ENCODE measurements at regions not wholly inside any gene's neighbourhood (a gene's known extent, or its start where the extent isn't known, plus 50 kb on each side); places are given as distances from the start of the nearest gene placed in this dataset.

- ChIA-PET POLR2A (ENCODE audit: unreplicated experiment) (no interaction called here), CTCF (no interaction called here)
- no peaks in the 10 kb centered on the region for H3K79me2 ChIP-seq (ENCODE audit: low read length)
- no peak for ATAC-seq
- TF ChIP-seq EZH2phosphoT487 (IDR thresholded peaks at IDR 0.05; ENCODE audit: borderline replicate concordance, low read length) (no peak), CTCF (conservative IDR thresholded peaks at IDR 0.05; ENCODE audit: low read depth, low read length) (no peak), EZH2 (IDR thresholded peaks at IDR 0.05; ENCODE audit: low read length, unreplicated experiment) (no peak)
- no peaks in the 10 kb centered on the region for H4K20me1 ChIP-seq (ENCODE audit: low read length)
- H3K4me1 ChIP-seq (ENCODE audit: insufficient read depth, low read length) = no peaks in the 10 kb centered on the region
- intact Hi-C loops (cut with micrococcal nuclease) = no loop called here
- no peaks in the 10 kb centered on the region for H3K27me3 ChIP-seq (ENCODE audit: low read length)
- DNase-seq = no peak
- no peaks in the 10 kb centered on the region for H3K9me3 ChIP-seq (ENCODE audit: low read length)
- H3F3A ChIP-seq (ENCODE audit: low read length, unreplicated experiment) = no peaks in the 10 kb centered on the region
- no TSS peak for BruUV-seq (replicated peaks)
- no peak overlapping the region for H3K27ac ChIP-seq (ENCODE audit: low read length)
- H3K36me3 ChIP-seq (ENCODE audit: low read depth, low read length) = no peaks in the 10 kb centered on the region
- no peak overlapping the region for H2AFZ ChIP-seq (ENCODE audit: low read length)
- H3K9ac ChIP-seq (ENCODE audit: low read length) = no peak overlapping the region
- no peaks in the 10 kb centered on the region for H3K9me2 ChIP-seq (replicated peaks; ENCODE audit: low read length)
- H3K4me2 ChIP-seq (ENCODE audit: low read length) = no peak overlapping the region
- H3K4me3 ChIP-seq (ENCODE audit: low read length) = no peak overlapping the region
Measured at GRCh38 chr10:129108994-129109393, 358.0 kb upstream of the MGMT start.

GRCh38 chr10:129110780-129111179 lies 356.3 kb upstream of the MGMT start:
- Histone ChIP-seq H3K9me3 (ENCODE audit: low read length) (no peaks in the 10 kb centered on the region), H2AFZ (ENCODE audit: low read length) (no peak overlapping the region), H3K27ac (ENCODE audit: low read length) (no peak overlapping the region), H3K4me2 (ENCODE audit: low read length) (no peak overlapping the region), H4K20me1 (ENCODE audit: low read length) (no peaks in the 10 kb centered on the region), H3K79me2 (ENCODE audit: low read length) (no peaks in the 10 kb centered on the region), H3K4me3 (ENCODE audit: low read length) (no peak overlapping the region), H3F3A (ENCODE audit: low read length, unreplicated experiment) (no peaks in the 10 kb centered on the region), H3K36me3 (ENCODE audit: low read depth, low read length) (no peaks in the 10 kb centered on the region), H3K4me1 (ENCODE audit: insufficient read depth, low read length) (no peaks in the 10 kb centered on the region), H3K9me2 (replicated peaks; ENCODE audit: low read length) (no peaks in the 10 kb centered on the region), H3K27me3 (ENCODE audit: low read length) (no peaks in the 10 kb centered on the region), H3K9ac (ENCODE audit: low read length) (no peak overlapping the region)
- no peak for DNase-seq
- intact Hi-C loops (cut with micrococcal nuclease) = no loop called here
- no peak for ATAC-seq
- TF ChIP-seq EZH2phosphoT487 (IDR thresholded peaks at IDR 0.05; ENCODE audit: borderline replicate concordance, low read length) = no peak
- ChIA-PET POLR2A (ENCODE audit: unreplicated experiment) (no interaction called here), CTCF (no interaction called here)
- BruUV-seq (replicated peaks) = no TSS peak

- ATAC-seq (no peak), DNase-seq (no peak)
- Histone ChIP-seq H3K9me3 (ENCODE audit: low read length) (no peaks in the 10 kb centered on the region), H2AFZ (ENCODE audit: low read length) (no peak overlapping the region), H3K9ac (ENCODE audit: low read length) (no peak overlapping the region), H3K4me2 (ENCODE audit: low read length) (no peak overlapping the region), H3K27ac (ENCODE audit: low read length) (no peak overlapping the region), H3K4me3 (ENCODE audit: low read length) (no peak overlapping the region), H3F3A (ENCODE audit: low read length, unreplicated experiment) (no peaks in the 10 kb centered on the region), H3K27me3 (ENCODE audit: low read length) (no peaks in the 10 kb centered on the region), H4K20me1 (ENCODE audit: low read length) (no peaks in the 10 kb centered on the region), H3K9me2 (replicated peaks; ENCODE audit: low read length) (no peaks in the 10 kb centered on the region), H3K4me1 (ENCODE audit: insufficient read depth, low read length) (no peaks in the 10 kb centered on the region), H3K36me3 (ENCODE audit: low read depth, low read length) (no peaks in the 10 kb centered on the region), H3K79me2 (ENCODE audit: low read length) (no peaks in the 10 kb centered on the region)
- CTCF ChIA-PET = no interaction called here
- intact Hi-C loops (cut with micrococcal nuclease) = no loop called here
- no peak for TF ChIP-seq EZH2 (IDR thresholded peaks at IDR 0.05; ENCODE audit: low read length, unreplicated experiment)
- no peak for TF ChIP-seq CTCF (conservative IDR thresholded peaks at IDR 0.05; ENCODE audit: low read depth, low read length)
- no peak for TF ChIP-seq EZH2phosphoT487 (IDR thresholded peaks at IDR 0.05; ENCODE audit: borderline replicate concordance, low read length)
- no TSS peak for BruUV-seq (replicated peaks)
- POLR2A ChIA-PET (ENCODE audit: unreplicated experiment) = no interaction called here
Measured at GRCh38 chr10:129111922-129112321, 355.1 kb upstream of the MGMT start.

All from PC-3 (cell line).